ENCODE measurements at regions not wholly inside any gene's neighbourhood (a gene's known extent, or its start where the extent isn't known, plus 50 kb on each side); places are given as distances from the start of the nearest gene placed in this dataset.

DNA sequence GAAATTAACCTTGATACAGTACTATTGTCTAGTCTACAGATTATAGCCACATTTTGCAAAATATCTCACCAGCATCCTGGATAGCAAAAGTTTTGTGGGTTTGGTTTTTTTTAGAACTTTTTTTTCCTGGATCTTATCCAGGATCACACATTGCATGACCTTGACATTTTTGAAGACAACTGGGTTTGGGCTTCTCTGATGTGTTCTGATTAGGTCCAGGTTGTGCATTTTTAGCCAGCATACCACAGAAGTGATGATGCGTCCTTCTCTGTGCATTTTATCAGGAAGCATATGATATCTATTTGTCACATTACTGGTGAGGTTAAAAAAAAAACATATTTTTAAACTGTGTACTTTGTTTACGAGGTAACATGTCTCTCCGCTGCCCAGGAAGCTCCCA is 221.0 kb upstream of the OSR1 start:
- H3K9me3 Mint-ChIP-seq (ENCODE audit: insufficient read depth), result no peaks in the 10 kb centered on the region
- Histone ChIP-seq H3K27ac (ENCODE audit: low read length in 2 of 2) (no peak overlapping the region), H3K79me2 (ENCODE audit: control insufficient read depth, insufficient read depth, low read length) (no peaks in the 10 kb centered on the region), H3K4me3 (ENCODE audit: control extremely low read depth in 1 of 5, extremely low read depth in 1 of 5, insufficient read depth in 1 of 5, low read depth in 2 of 5, low read length in 4 of 5) (no peak overlapping the region), H3K36me3 (replicated peaks in 1 of 2; ENCODE audit: control extremely low read depth in 1 of 2, control insufficient read depth in 1 of 2, extremely low read depth in 1 of 2, insufficient read depth in 2 of 2, low read length in 1 of 2) (no peaks in the 10 kb centered on the region), H3K4me1 (ENCODE audit: control insufficient read depth in 2 of 2, insufficient read depth in 2 of 2, low read length in 2 of 2) (no peaks in the 10 kb centered on the region), H4K20me1 (ENCODE audit: control insufficient read depth, insufficient read depth, low read length, poor library complexity, severe bottlenecking) (no peaks in the 10 kb centered on the region), H2AFZ (ENCODE audit: insufficient read depth, low read depth, low read length, poor library complexity, severe bottlenecking) (no peak overlapping the region), H3K4me2 (replicated peaks; ENCODE audit: low read depth, low read length, poor library complexity, severe bottlenecking) (no peak overlapping the region), H3K27me3 (replicated peaks in 1 of 4; ENCODE audit: control extremely low read depth in 1 of 4, control insufficient read depth in 3 of 4, insufficient read depth in 4 of 4, low read length in 3 of 4) (no peaks in the 10 kb centered on the region), H3K9ac (ENCODE audit: low read length) (no peak overlapping the region), H3K9me3 (ENCODE audit: control extremely low read depth in 1 of 3, control insufficient read depth in 2 of 3, insufficient read depth in 1 of 3, low read length in 2 of 3) (no peaks in the 10 kb centered on the region)
- intact Hi-C loops (cut with micrococcal nuclease), result no loop called here
- ChIA-PET POLR2A (no interaction called here), CTCF (no interaction called here)
- DNase-seq, result no peak
- H3K4me3 Mint-ChIP-seq, result no peak overlapping the region
- peaks cover 4% of the 10 kb centered on the region for H3K27me3 Mint-ChIP-seq
- TF ChIP-seq EZH2 (IDR thresholded peaks at IDR 0.05; ENCODE audit: borderline replicate concordance, insufficient read depth, low read depth, low read length, poor library complexity, severe bottlenecking), result no peak
- TF ChIP-seq CTCF (IDR thresholded peaks at IDR 0.05), result no peak
- no peak overlapping the region for H3K27ac Mint-ChIP-seq
- no peak for ATAC-seq (ENCODE audit: low read depth)
- 80% methylated on average over 1 of the region's 3 CpGs for WGBS (ENCODE audit: insufficient coverage)
- H3K4me1 Mint-ChIP-seq, result no peaks in the 10 kb centered on the region

DNA sequence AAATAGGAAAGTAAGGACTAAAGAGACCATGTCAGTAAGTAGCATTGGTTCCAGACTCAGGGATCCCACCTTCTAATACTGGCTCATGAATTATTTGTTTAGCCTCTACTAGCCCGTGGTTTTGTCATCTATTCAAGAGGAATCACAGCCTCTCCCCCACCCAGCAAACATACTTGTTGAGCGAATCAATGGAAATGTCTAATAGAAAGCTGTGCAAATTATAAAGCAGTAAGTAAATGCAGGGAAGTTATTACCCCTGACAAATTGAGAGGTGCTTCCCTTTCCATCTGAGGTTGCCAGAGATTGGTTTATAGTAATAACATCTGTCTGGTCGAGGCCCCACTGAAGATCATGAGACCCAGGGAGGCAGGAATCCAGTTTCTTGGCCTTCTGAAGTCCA is 219.3 kb upstream of the OSR1 start:
- no peaks in the 10 kb centered on the region for H3K9me3 ChIP-seq (ENCODE audit: control extremely low read depth in 1 of 3, control insufficient read depth in 2 of 3, insufficient read depth in 1 of 3, low read length in 2 of 3)
- no peaks in the 10 kb centered on the region for H3K79me2 ChIP-seq (ENCODE audit: control insufficient read depth, insufficient read depth, low read length)
- no peaks in the 10 kb centered on the region for H3K9me3 Mint-ChIP-seq (ENCODE audit: insufficient read depth)
- H3K4me3 ChIP-seq (ENCODE audit: control extremely low read depth in 1 of 5, extremely low read depth in 1 of 5, insufficient read depth in 1 of 5, low read depth in 2 of 5, low read length in 4 of 5), result no peak overlapping the region
- H3K27ac Mint-ChIP-seq, result no peak overlapping the region
- H3K4me1 Mint-ChIP-seq, result no peaks in the 10 kb centered on the region
- ATAC-seq (ENCODE audit: low read depth) (no peak), DNase-seq (no peak)
- no peak overlapping the region for H2AFZ ChIP-seq (ENCODE audit: insufficient read depth, low read depth, low read length, poor library complexity, severe bottlenecking)
- H3K4me3 Mint-ChIP-seq, result no peak overlapping the region
- no peak overlapping the region for H3K9ac ChIP-seq (ENCODE audit: low read length)
- TF ChIP-seq CTCF (IDR thresholded peaks at IDR 0.05) (no peak), EZH2 (IDR thresholded peaks at IDR 0.05; ENCODE audit: borderline replicate concordance, insufficient read depth, low read depth, low read length, poor library complexity, severe bottlenecking) (no peak)
- no peaks in the 10 kb centered on the region for H3K4me1 ChIP-seq (ENCODE audit: control insufficient read depth in 2 of 2, insufficient read depth in 2 of 2, low read length in 2 of 2)
- POLR2A ChIA-PET, result no interaction called here
- CTCF ChIA-PET, result no interaction called here
- H3K27me3 Mint-ChIP-seq, result peaks cover 4% of the 10 kb centered on the region
- 64% methylated on average over 1 of the region's 3 CpGs for WGBS (ENCODE audit: insufficient coverage)
- no peak overlapping the region for H3K4me2 ChIP-seq (replicated peaks; ENCODE audit: low read depth, low read length, poor library complexity, severe bottlenecking)
- H3K27ac ChIP-seq (ENCODE audit: low read length in 2 of 2), result no peak overlapping the region
- H3K36me3 ChIP-seq (replicated peaks in 1 of 2; ENCODE audit: control extremely low read depth in 1 of 2, control insufficient read depth in 1 of 2, extremely low read depth in 1 of 2, insufficient read depth in 2 of 2, low read length in 1 of 2), result no peaks in the 10 kb centered on the region
- no peaks in the 10 kb centered on the region for H3K27me3 ChIP-seq (replicated peaks in 1 of 4; ENCODE audit: control extremely low read depth in 1 of 4, control insufficient read depth in 3 of 4, insufficient read depth in 4 of 4, low read length in 3 of 4)
- intact Hi-C loops (cut with micrococcal nuclease), result no loop called here
- no peaks in the 10 kb centered on the region for H4K20me1 ChIP-seq (ENCODE audit: control insufficient read depth, insufficient read depth, low read length, poor library complexity, severe bottlenecking)

Measured in B cell (primary cell).